T-helper 2 cell (primary cell): ENCODE measurements at regions not wholly inside any gene's neighbourhood (a gene's known extent, or its start where the extent isn't known, plus 50 kb on each side); places are given as distances from the start of the nearest gene placed in this dataset.
"Not testable (repeated sequence)": the region's sequence is repeated elsewhere in the genome, so short reads cannot be mapped to it uniquely, and the experiment has no call there.

ENCODE experiments used
- DNase-seq, 5 experiments: peaks; one replicate each; pipeline versions ENCODE4 v3.0.0 to v3.0.0-alpha.2; 2012 to 2022

- DNase-seq = no peak
These were observed 51.6 kb downstream of the RESF1 start for GRCh38 chr12:32010631-32011336.

DNA sequence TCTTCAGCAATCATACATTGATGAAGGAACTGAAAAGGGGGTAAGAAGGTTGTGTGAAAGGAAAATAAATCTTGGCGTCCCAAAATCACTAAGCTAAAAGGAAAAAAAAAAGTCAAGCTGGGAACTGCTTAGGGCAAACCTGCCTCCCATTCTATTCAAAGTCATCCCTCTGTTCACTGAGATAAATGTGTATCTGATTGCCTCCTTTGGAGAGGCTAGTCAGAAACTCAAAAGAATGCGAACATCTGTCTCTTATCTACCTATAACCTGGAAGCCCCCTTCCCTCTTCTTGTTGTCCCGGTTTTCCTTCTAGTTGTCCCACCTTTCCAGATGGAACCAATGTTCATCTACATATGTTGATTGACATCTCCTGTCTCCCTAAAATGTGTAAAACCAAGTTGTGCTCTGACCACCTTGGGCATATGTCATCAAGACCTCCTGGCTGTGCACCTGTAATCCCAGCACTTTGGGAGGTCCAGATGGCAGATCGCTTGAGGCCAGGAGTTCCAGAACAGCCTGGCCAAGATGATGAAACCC lies 53.1 kb downstream of the RESF1 start:
- DNase-seq = no peak

- no peak for DNase-seq
These were observed 55.8 kb downstream of the RESF1 start for GRCh38 chr12:32015036-32015435.

DNA sequence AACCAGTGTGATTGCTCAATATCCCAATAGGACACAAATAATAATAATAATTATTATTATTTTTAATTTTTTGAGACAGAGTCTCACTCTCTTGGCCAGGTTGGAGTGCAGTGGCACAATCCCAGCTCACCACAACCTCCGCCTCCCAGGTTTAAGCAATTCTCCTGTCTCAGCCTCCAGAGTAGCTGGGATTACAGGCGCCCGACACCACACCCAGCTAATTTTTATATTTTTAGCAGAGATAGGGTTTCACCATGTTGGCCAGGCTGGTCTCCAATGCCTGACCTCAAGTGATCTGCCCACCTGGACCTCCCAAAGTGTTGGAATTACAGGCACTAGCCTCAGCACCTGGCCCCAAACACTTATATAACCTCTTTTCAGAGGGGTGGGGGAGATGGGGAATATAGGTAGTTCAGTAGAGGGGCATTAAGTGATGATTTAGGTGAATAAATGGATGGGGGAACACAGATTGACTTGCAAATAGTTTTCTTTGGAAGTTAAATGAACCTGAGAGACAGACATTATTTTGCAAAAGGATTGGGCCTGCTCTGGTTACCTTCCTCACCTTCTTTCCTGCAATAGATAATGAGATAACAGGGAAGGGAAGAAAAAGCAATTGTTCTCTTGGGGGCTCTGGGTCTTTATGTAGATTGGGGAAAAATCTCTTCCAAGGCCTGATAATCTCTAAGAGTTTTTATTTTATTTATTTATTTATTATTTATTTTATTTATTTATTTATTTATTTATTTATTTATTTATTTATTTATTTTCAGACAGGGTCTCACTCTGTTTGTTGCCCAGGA lies 57.7 kb downstream of the RESF1 start:
- no peak for DNase-seq

- DNase-seq = no peak
These were observed 62.1 kb downstream of the RESF1 start for GRCh38 chr12:32021346-32021773.

DNA sequence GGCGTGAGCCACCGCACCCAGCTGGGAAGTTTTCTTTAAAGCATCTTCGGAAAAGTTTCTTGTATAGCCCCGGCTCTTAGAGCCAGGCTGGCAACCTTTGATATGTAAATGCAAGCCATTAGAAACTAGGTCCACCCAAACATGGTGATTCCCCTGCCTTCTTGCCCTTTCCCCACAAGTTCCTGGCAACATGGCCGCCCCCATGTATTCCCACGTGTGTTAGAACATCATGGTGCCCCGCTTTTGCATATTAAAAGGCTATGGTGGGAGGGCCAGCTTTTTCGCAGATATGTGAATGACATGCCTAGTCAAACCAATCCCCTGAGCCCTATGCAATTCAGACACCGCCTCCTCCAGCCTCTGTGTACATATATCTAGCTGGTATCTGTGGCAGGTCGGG lies 63.2 kb downstream of the RESF1 start:
- DNase-seq = not testable (repeated sequence)

DNA sequence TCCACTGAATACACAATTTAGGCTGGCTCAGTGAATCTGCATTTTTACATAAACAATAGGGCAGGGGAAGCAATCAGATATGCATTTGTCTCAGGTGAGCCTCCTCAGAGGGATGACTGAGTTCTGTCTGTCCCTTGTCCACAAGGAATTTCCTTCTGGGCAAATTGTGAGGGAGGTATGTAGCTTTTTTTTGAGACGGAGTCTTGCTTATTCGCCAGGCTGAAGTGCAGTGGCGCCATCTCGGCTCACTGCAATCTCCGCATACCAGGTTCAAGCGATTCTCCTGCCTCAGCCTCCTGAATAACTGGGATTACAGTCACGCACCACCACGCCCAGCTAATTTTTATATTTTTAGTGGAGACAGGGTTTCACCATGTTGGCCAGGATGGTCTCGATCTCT lies 64.6 kb downstream of the RESF1 start:
- not testable (repeated sequence) for DNase-seq

DNA sequence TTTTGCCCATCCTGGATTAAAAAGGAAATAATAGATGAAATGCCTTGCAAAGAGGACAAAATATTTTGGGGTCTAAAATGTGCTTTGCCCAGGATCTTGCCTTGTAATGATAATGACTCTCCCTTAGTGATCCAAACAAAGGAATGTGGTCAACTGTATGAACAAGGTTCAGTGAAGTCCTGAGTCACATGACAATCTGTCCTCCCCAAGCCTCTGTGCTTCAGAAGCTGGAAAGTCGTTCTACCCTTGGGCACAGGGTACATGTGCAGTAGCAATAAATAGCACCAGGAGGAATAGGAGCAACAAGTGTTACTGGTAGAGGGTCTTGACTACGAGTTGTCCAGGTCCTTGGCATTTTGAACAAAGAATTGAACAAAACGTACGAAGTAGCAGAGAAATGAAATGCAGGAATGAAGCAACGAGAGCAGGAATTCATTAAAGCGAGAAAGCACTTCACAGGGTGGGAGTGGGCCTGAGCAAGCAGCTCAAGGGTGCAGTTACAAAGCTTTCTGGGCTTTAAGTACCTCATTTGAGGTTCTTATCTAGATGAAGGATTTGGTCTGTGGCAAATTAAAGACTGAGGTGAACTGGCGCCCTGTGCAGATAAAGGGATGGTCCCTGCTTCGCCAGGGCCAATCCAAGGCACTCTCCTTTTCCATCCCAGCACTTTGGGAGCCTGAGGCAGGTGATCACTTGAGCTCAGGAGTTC lies 65.8 kb downstream of the RESF1 start:
- peak in 1 of 5 experiments; percentile 45 for DNase-seq

DNA sequence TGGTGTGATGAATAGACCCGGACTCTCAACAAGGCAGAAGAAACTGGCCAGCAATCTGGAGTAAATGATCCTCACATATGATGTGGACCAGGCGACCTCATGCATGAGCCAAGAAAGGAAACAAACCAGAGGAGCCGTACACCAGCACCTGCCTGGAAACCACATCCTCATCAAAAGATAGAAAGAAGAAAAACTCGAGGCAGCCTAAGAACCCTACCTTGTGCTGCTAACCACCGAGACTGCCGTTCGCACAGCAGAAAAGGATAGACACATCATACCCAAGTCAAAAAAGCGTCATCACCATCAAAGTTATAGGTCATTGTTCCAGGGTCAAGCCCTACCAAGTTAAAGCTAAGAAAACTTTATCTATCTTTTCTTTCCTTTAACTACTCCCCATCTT lies 66.7 kb downstream of the RESF1 start:
- DNase-seq = peak in 4 of 5 experiments; percentile 9 to 96 (median 24)

- no peak for DNase-seq
These were observed 68.6 kb downstream of the RESF1 start for GRCh38 chr12:32027684-32028365.

DNA sequence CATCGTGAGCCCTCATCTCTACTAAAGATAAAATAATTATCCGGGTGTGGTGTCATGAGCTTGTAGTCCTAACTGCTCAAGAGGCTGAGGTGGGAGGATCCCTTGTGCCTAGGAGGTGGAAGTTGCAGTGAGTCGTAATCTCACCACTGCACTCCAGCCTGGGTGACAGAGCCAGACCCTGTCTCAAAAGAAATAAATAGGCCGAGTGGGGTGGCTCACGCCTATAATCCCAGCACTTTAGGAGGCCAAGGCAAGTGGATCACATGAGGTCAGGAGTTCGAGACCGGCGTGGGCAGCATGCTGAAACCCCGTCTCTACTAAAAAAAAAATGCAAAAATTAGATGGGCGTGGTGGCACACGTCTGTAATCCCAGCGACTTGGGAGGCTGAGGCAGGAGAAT lies 70.9 kb downstream of the RESF1 start:
- DNase-seq = no peak

- no peak for DNase-seq
These were observed 71.5 kb downstream of the RESF1 start for GRCh38 chr12:32030676-32031075.

GRCh38 chr12:32031109-32031508 lies 71.9 kb downstream of the RESF1 start:
- no peak for DNase-seq

DNA sequence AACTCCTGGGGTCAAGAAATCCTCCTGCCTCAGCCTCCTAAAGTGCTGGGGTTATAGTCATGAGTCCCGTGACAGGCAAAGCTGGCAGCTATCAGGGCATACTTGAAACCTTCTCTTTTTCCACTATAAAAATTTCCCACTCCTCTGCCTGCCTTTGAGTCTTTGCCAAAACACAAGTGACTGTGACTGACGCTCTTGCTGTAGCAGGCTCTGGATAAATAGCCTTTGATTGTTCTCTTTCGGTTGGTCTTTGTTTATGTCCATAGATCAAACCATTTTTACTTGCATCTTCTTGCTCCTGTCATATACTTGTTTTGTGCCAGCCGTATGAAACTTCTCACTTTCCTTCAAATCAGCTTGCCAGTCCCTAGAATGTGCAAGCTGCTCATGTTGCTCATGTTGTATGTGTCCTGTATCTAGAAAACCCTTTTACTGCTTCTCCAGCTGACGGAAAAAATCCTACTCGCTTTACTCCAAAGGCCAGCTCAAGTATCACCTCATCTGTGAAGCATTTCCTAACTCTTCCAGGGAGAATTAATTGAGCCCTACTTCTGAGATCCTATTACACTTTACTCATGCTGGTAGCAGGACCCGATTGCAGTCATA lies 73.1 kb downstream of the RESF1 start:
- no peak for DNase-seq

DNA sequence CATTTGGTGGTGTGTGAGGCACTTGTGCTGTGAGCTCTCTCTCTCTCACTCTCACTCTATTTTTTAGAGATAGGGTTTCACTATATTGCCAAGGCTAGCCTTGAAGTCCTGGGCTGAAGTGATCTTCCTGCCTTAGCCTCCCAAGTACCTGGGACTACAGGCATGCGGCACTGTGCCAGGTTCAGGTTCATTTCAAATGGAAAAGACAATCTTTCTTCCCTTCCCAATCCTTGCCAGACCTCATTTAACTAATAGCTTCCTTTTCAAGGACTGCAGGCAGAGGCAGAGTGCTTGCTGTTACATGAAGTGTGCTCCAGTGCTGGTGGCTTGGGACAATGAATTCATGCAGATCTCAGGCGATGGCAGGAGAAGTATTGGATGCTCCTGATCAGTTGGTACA lies 73.2 kb upstream of the BICD1 start:
- no peak for DNase-seq

DNA sequence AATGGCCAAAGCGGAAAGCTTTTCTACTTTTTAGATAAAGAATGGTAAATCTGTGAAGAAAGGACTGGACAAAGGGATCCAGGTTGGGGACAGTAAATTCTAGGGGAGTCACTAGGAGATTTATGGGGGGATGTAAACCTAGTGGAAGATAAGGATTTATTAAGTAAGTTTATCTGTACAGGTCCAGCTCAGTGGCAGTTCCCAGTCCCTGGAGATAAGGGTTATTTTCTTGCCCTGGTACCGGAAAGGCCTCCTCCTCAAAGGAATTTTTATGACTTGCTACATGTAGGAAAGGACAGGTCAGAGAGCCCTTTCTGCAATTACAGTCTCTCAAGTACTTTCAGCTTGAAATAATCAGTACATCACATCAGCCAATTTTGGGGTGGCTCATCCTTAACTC lies 72.6 kb upstream of the BICD1 start:
- DNase-seq = no peak

DNA sequence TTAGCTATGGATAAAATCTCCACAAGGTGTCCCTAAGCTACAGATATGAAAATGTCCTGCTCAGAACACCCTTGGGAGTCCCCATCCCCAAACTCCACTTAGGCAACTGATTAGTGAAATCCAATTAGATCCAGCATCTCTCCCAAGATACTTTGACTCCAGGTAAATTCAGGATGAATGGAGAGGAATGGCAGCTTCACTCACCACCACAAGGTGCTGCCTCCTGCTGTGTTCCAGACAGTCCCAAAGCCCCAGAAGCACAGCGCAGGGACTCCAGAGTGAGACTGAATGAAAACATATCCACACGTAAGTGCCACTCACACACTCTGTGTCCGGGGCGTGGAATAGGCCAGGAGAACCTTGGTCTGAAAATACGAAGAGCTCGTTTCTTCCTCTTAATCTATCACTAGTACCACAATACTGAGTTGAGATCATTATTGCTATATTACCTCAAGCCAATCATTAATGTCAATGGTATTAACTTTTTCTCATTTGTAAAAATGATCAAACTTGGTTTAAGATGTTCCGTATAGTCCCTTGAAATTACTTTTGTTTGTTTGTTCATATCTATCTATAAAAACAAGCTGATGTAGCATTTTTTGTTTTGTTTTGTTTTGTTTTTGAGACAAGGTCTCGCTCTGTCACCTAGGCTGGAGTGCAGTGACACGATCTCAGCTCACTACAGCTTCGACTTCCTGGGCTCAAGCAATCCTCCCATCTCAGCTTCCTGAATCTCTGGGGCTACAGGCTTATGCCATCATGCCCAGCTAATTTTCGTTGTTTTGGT lies 70.0 kb upstream of the BICD1 start:
- DNase-seq = no peak

DNA sequence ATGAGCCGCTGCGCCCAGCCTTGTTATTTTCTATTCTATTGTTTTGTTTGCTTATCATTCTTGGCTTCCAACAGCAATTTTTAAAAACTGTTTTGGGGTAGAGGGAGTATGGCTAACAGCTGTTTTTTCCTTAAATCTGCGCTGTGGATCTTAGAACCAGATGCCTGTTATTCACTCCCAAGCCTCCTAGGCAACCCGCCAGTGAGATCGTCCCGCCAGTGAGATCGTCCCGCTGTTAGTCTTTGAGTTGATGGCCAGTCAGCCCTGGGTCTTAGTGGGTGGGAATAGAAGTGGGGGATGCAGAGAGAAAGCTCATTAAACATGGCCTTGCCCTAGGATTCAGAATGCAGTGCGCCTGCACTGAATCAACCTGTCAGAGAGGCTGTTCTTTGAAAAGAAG lies 67.3 kb upstream of the BICD1 start:
- no peak for DNase-seq

GRCh38 chr12:32039917-32040575 lies 66.6 kb upstream of the BICD1 start:
- DNase-seq = no peak

- no peak for DNase-seq
These were observed 62.6 kb upstream of the BICD1 start for GRCh38 chr12:32043928-32044549.
